ENCODE measurements at regions not wholly inside any gene's neighbourhood (a gene's known extent, or its start where the extent isn't known, plus 50 kb on each side); places are given as distances from the start of the nearest gene placed in this dataset.

- no peak for TF ChIP-seq CTCF (IDR thresholded peaks at IDR 0.05)
- no peak for TF ChIP-seq POLR2A (IDR thresholded peaks at IDR 0.05; ENCODE audit: low read depth)
Observed at GRCh38 chr1:63255153-63255552, 67.2 kb upstream of the FOXD3 start.
